Endothelial cell of umbilical vein (primary cell): ENCODE measurements at regions not wholly inside any gene's neighbourhood (a gene's known extent, or its start where the extent isn't known, plus 50 kb on each side); places are given as distances from the start of the nearest gene placed in this dataset.

Experiments used
- BruUV-seq: library from RNA; stranded (reverse); fragments of 400-500 nt; replicated peaks from 2 replicates; lab custom pipeline; 2021; lab: Mats Ljungman, UMichigan
- CTCF ChIA-PET: fragments of 300-600, 350-600 bp; sonication (Branson Sonifier 250); formaldehyde crosslinking; loops from one replicate; lab custom pipeline; 2021; ENCODE audit warnings: antibody characterized with exemption, inconsistent platforms; lab: Charles Lee
- POLR2A ChIA-PET: fragments of 300-600, 350-600 bp; sonication (Branson Sonifier 250); formaldehyde crosslinking; loops from one replicate; lab custom pipeline; 2021; ENCODE audit warnings: antibody characterized with exemption, inconsistent platforms; lab: Charles Lee
- DNase-seq: peaks from one replicate; pipeline ENCODE4 v3.0.0-alpha.2; 2011; ENCODE audit warnings: low read depth, low spot score
- FAIRE-seq: peaks from 2 replicates; lab custom pipeline; 2011; peaks lifted over from hg19 to GRCh38; lab: Jason Lieb, UNC
- H2AFZ ChIP-seq: 2 replicates; pipeline ENCODE4 v1.6.0; 2012; ENCODE audit warnings: low read depth, low read length, control low read depth, inconsistent platforms
- H3K27ac ChIP-seq: 2 replicates; pipeline ENCODE4 v1.5.1; 2011; ENCODE audit warnings: low read depth, mild to moderate bottlenecking, control low read depth, low read length, moderate library complexity; ENCODE audit not compliant: insufficient read depth
- H3K27me3 ChIP-seq, 2 experiments: 2 replicates each; pipeline versions ENCODE4 v1.6.0 to v1.6.1; 2011; ENCODE audit warnings: low read length in 2 of 2, mixed read lengths in 1 of 2; ENCODE audit not compliant: control insufficient read depth in 2 of 2, insufficient read depth in 2 of 2
- H3K36me3 ChIP-seq, 2 experiments: 2 replicates in 1 of 2; 3 replicates in 1 of 2; pipeline ENCODE4 v1.5.1; 2011; ENCODE audit warnings: low read length in 2 of 2, mild to moderate bottlenecking in 1 of 2, moderate library complexity in 1 of 2; ENCODE audit not compliant: control insufficient read depth in 2 of 2, insufficient read depth in 2 of 2; ENCODE audit errors: extremely low read depth in 1 of 2
- H3K4me1 ChIP-seq: 3 replicates; pipeline ENCODE4 v1.5.1; 2011; ENCODE audit warnings: mild to moderate bottlenecking, low read length; ENCODE audit not compliant: control insufficient read depth, insufficient read depth; ENCODE audit errors: extremely low read depth
- H3K4me2 ChIP-seq: 2 replicates; pipeline ENCODE4 v1.6.1; 2011; ENCODE audit warnings: low read length, control low read depth, mixed read lengths; ENCODE audit not compliant: insufficient read depth
- H3K4me3 ChIP-seq, 3 experiments: fragments of 200-600 bp in 1 of 3; sonication (generic), shearing (Covaris generic) in 1 of 3; replicated peaks in 1 of 3; 2 replicates each; pipeline ENCODE4 v1.5.1; 2011 to 2016; ENCODE audit warnings: control low read depth in 3 of 3, low read length in 3 of 3, mild to moderate bottlenecking in 2 of 3, inconsistent platforms in 1 of 3, low read depth in 1 of 3, moderate library complexity in 1 of 3; ENCODE audit not compliant: insufficient read depth in 1 of 3
- H3K79me2 ChIP-seq: 2 replicates; pipeline ENCODE4 v1.6.0; 2012; ENCODE audit warnings: low read length, inconsistent platforms; ENCODE audit not compliant: control insufficient read depth, insufficient read depth
- H3K9ac ChIP-seq: replicated peaks from 2 replicates; pipeline ENCODE3; 2011; ENCODE audit warnings: low read length, control low read depth; ENCODE audit not compliant: insufficient read depth; ENCODE audit errors: extremely low read depth
- H3K9me1 ChIP-seq: replicated peaks from 3 replicates; pipeline ENCODE4 v1.6.0; 2011; ENCODE audit warnings: mild to moderate bottlenecking, low read length; ENCODE audit not compliant: control insufficient read depth, insufficient read depth; ENCODE audit errors: extremely low read depth
- H3K9me3 ChIP-seq: replicated peaks from 2 replicates; pipeline ENCODE4 v1.5.1; 2012; ENCODE audit warnings: low read length, inconsistent platforms; ENCODE audit not compliant: control insufficient read depth, insufficient read depth
- H4K20me1 ChIP-seq: replicated peaks from 2 replicates; pipeline ENCODE3; 2011; ENCODE audit warnings: mild to moderate bottlenecking, low read length; ENCODE audit not compliant: control insufficient read depth, insufficient read depth; ENCODE audit errors: extremely low read depth
- EZH2 ChIP-seq: IDR thresholded peaks from 2 replicates; pipeline ENCODE4 v1.6.1; 2012; ENCODE audit warnings: borderline replicate concordance, low read depth, mild to moderate bottlenecking, moderate library complexity, low read length, inconsistent platforms; ENCODE audit not compliant: severe bottlenecking
- FOS ChIP-seq: IDR thresholded peaks from 2 replicates; pipeline ENCODE4 v1.6.1; 2011; ENCODE audit warnings: mild to moderate bottlenecking, low read length, moderate library complexity, borderline replicate concordance; ENCODE audit not compliant: insufficient read depth
- GATA2 ChIP-seq: IDR thresholded peaks from 2 replicates; pipeline ENCODE4 v1.7.0; 2011; ENCODE audit warnings: low read depth, mild to moderate bottlenecking, moderate library complexity, mixed read lengths, low read length; ENCODE audit not compliant: insufficient read length, insufficient read depth
- JUN ChIP-seq: IDR thresholded peaks from 2 replicates; pipeline ENCODE4 v1.6.1; 2011; ENCODE audit warnings: borderline replicate concordance, low read depth; ENCODE audit not compliant: insufficient read length, insufficient read depth
- MYC ChIP-seq: IDR thresholded peaks from one replicate; pipeline ENCODE4 v1.6.1; 2011; ENCODE audit warnings: mild to moderate bottlenecking, low read depth, low read length
- POLR2A ChIP-seq: IDR thresholded peaks from 2 replicates; pipeline ENCODE4 v1.6.1; 2012; ENCODE audit warnings: low read depth, mild to moderate bottlenecking, control low read depth, low read length
- POLR2AphosphoS5 ChIP-seq: IDR thresholded peaks from 2 replicates; pipeline ENCODE4 v1.6.1; 2012; ENCODE audit warnings: low read depth, mild to moderate bottlenecking, control low read depth, low read length, moderate library complexity; ENCODE audit not compliant: insufficient read depth
- dilution Hi-C: fragments of 300-500 bp; cut with MboI; formaldehyde crosslinking; loops from one replicate; pipeline ENCODE4 v1.15.0; 2019; ENCODE audit warnings: low sequenced_read_pairs; ENCODE audit not compliant: extremely low pct_ligation_motif_present
- intact Hi-C: fragments of 100-400 bp; cut with micrococcal nuclease; formaldehyde crosslinking; loops from one replicate; pipeline ENCODE4 v1.10.0; 2022
- TF ChIP-seq, protein P1 (sequence below), 2 donors: IDR thresholded peaks; 1 replicate in 1 of 2; 2 replicates in 1 of 2; pipeline ENCODE4 v1.5.1; 2011; ENCODE audit warnings: low read length in 2 of 2, mild to moderate bottlenecking in 2 of 2, moderate library complexity in 2 of 2, control low read depth in 1 of 2, inconsistent platforms in 1 of 2, low read depth in 1 of 2; ENCODE audit not compliant: insufficient read depth in 1 of 2; ENCODE audit errors: extremely low read depth in 1 of 2
- TF ChIP-seq, protein P2 (sequence below): IDR thresholded peaks from 2 replicates; pipeline ENCODE4 v1.6.1; 2011; ENCODE audit not compliant: insufficient read depth, insufficient read length

- intact Hi-C loops (no loop called here), dilution Hi-C loops (no loop called here)
- Histone ChIP-seq H3K79me2 (no peaks in the 10 kb centered on the region), H3K9me3 (no peaks in the 10 kb centered on the region), H3K9ac (no peak overlapping the region), H3K9me1 (no peaks in the 10 kb centered on the region), H4K20me1 (no peaks in the 10 kb centered on the region), H3K27me3 (no peaks in the 10 kb centered on the region), H3K36me3 (no peaks in the 10 kb centered on the region), H3K4me2 (no peak overlapping the region), H3K4me3 (no peak overlapping the region), H2AFZ (no peak overlapping the region), H3K27ac (no peak overlapping the region), H3K4me1 (no peaks in the 10 kb centered on the region)
- BruUV-seq: no TSS peak
- POLR2A ChIA-PET: no interaction called here
- TF ChIP-seq EZH2 (no peak), FOS (no peak), POLR2A (no peak), POLR2AphosphoS5 (no peak), JUN (no peak), GATA2 (no peak), MYC (no peak)
- TF ChIP-seq, protein P1, sequence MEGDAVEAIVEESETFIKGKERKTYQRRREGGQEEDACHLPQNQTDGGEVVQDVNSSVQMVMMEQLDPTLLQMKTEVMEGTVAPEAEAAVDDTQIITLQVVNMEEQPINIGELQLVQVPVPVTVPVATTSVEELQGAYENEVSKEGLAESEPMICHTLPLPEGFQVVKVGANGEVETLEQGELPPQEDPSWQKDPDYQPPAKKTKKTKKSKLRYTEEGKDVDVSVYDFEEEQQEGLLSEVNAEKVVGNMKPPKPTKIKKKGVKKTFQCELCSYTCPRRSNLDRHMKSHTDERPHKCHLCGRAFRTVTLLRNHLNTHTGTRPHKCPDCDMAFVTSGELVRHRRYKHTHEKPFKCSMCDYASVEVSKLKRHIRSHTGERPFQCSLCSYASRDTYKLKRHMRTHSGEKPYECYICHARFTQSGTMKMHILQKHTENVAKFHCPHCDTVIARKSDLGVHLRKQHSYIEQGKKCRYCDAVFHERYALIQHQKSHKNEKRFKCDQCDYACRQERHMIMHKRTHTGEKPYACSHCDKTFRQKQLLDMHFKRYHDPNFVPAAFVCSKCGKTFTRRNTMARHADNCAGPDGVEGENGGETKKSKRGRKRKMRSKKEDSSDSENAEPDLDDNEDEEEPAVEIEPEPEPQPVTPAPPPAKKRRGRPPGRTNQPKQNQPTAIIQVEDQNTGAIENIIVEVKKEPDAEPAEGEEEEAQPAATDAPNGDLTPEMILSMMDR (IDR thresholded peaks at IDR 0.05; ENCODE audit: extremely low read depth in 1 of 2, insufficient read depth in 1 of 2, low read depth in 1 of 2, low read length in 2 of 2): no peak
- TF ChIP-seq, protein P2, sequence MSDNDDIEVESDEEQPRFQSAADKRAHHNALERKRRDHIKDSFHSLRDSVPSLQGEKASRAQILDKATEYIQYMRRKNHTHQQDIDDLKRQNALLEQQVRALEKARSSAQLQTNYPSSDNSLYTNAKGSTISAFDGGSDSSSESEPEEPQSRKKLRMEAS: no peak
- CTCF ChIA-PET: interaction anchor here (1.1 kb wide), 1 partner anchor 293 kb away, joined by 4 read pairs; no protein-coding TSS in a partner anchor
- DNase-seq (no peak), FAIRE-seq (no peak)
These were observed 74.8 kb upstream of the SIM2 start for GRCh38 chr21:36624105-36624504.
